ENCODE measurements at regions not wholly inside any gene's neighbourhood (a gene's known extent, or its start where the extent isn't known, plus 50 kb on each side); places are given as distances from the start of the nearest gene placed in this dataset.

DNA sequence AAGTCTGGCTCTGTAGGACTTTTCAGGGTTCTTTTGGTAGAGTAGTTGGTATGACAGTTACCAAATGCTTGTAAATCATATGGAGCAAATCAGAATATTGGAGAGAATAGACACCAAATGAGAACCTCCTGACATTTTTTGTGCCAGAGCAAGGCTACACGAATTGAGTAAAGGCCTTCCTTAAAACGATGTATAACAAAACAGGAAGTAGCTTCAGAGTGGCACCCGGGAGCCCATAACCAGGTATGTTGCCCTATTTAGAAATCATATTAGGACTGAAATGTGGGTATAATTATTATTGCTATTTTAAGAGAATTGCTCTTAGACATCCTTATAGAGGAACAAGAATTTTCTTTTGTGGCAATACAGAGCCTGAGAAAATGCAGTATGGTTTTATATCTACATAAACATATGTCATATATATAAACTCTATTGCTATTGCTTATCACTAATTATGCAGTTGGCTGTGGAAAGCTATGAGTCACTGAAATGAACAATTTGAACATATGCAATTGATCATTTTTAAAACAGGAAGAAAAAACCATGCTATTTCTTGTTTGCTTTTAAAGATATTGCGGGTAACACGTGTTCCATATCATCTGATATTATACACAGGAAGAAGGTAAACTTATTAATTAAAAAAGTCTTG is 197.4 kb upstream of the MTPN start:
- DNase-seq (ENCODE audit: low spot score), result no peak

DNA sequence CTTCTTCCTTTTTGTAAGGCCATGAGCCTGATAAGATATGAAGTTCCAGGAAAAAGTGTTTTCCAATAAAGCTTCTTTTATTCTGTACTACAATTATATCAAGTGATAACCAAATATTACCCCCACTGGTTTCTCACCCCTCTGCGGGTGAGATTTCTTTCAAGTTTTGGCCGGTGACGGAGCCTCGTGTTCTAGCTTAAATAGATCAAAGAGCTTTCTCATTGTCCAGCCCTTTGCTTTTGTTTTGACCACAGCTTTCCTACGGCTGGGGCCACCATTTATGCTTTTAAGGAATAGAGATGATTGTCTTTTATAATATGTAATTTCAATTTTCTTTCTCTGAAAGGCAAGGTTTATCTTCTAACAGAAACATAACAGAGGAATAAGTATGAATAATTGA is 196.7 kb upstream of the MTPN start:
- DNase-seq (ENCODE audit: low spot score), result no peak

DNA sequence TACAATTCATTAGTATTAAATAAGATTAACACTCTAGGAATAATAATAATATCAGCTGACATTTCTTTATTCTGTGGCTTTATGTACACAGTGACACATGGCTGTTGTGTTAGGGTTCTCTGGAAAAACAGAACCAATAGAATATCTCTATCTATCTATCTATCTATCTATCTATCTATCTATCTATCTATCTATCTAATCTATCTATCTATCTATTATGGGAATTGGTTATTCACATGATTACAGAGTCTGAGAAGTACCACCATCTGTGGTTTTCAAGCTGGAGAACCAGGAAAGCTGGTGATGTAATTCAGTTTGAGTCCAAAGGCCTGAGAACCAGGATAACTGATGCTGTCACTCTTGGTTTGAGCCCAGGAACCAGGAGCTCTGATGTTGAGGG is 194.1 kb upstream of the MTPN start:
- no peak for DNase-seq (ENCODE audit: low spot score)

DNA sequence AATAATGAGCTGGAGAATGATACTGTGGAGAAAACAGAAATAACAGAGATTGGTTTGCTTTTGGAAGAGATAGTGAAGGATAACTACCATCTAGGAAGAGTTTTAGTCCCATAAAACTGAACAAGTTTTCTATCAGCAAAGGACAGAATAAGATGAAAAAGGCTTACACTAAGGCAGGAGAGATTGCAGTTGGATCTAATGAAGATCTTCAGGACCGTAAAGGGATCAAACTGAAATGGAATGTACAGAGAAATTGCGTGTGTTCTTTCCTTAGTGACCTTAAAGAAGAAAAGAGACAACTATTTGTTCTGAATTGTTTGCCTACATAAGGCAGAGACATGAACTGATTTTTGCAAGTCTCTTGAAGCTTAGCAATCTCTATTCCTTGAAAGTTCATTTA is 191.7 kb upstream of the MTPN start:
- DNase-seq (ENCODE audit: low spot score), result no peak

DNA sequence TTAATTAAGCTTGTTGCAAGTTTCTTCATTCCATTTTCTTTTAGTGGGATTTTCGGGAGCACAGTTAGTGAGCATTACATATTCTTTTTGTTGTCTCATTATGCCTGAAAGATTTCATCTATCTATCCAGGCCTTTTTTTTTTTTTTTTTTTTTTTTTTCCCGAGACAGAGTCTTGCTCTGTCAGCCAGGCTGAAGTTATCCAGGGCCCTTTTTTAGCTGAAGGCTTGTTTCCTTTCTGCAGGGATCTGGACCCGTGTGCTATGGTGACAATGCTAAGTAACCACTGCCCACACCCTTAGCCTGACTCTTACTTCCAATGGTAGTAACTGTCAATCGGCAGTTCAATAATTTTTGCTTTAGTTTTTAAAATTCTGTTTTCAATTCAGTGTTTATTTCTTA is 190.8 kb upstream of the MTPN start:
- DNase-seq (ENCODE audit: low spot score), result no peak

DNA sequence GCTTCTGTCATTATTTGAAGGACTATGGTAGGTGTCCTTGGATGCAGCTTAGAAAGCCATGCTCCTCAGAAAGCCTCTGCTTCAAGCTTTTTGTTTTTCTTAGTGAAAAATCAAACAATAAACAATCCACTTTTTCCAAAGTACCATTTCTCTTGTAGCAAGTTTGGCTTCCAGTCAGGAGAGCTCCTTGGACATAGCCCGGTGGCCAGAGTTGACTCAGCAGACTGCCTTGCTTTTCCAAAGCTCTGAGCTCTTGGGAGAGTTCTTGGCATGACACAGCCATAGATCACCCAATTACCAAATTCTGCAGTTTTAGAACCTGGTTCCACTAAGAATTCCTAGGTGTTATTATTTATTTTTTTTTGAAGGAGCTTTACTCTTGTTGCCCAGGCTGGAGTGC is 189.4 kb upstream of the MTPN start:
- DNase-seq (ENCODE audit: low spot score), result no peak

DNA sequence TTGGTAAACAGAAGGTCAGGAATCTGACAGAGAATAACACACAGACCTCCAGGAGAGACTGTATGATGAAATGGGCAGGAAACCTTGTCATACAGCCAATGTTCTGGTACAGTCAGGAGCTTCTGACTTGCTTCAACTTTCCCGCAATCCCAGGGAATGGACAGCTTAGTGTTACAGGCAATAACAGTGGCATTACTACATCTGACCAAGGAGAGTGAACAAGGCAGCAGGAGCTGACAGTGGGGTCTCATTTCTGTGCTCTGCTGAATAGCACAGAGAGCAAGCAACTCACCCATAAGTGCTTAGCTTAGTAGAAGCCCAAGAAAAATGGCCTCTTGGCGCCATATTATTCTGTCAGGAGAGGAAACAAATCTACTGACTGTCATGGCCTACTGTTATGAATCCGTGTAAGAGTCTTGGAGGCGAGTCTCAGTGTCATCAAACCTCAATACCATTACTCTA is 186.2 kb upstream of the MTPN start:
- no peak for DNase-seq (ENCODE audit: low spot score)

DNA sequence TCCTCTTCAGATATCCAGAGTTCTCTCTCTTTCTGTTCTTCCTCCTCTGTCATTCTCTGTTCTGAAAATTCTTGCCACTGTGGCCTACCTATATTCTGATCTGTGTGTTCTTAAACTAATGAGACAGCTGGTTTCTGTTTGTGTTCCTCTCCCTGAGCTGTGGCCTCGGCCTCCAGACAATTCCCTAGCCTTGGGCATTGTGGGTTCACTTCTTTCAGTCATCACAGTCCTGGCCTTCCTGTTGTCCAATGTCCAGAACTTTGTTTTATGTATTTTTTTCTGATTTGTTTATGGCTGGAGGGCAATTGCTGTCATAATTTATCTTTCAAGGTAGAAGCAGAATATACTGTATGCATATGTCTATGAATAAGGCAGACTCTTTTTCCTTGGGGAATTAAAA is 173.2 kb upstream of the MTPN start:
- no peak for DNase-seq (ENCODE audit: low spot score)

DNA sequence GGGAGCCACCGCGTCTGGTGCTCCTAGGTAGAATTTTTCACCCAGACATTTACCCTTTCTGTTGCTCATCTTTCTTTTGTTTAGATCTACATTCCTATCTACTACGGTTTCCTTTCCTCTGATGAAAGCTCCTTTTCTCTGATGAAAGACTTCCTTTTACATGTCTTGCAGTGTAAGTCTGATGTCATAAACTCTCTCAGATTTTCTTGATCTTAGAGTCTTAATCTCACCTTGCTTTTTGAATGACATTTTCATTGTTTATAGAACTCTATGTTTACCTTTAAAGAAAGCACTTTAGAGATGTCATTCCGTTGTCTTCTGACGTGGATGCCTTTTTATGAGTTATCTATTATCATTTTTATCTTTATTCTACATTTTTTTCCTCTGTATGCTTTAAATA is 171.8 kb upstream of the MTPN start:
- no peak for DNase-seq (ENCODE audit: low spot score)

DNA sequence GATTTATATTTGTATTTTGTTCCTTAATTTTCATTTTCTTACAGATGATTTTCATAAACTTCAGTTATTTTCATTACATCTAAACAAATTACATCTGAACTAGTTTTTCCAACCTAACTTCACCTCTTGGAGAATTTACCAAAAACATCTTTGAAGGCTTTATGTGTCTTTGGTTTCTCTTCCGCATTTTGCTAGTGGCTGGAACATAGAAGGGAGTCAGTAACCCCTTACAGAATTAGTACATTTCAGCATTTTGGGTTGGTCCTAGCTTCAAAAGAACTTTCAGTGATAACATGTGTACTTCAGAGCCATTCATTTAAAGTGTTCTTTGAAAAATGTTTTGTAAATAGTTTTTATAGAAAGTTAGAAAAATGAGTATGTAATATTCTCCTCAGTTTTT is 169.8 kb upstream of the MTPN start:
- no peak for DNase-seq (ENCODE audit: low spot score)

DNA sequence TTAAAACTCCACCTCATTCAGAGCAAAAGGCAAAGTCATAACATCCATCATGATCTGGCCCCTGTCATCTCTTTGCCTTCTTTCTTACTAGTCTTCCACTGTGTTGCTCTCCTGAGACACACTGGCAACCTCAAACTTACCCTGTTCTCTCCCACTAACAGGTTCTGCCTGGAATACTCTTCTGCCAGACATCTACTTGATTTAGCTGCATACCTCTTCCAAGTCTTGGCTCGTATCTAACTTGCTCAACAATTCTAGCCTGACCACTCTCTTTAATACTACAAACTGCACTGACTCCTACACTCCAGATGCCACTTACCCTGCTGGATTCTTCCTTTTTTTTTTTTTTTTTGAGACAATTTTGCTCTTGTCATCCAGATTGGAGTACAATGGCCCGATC is 167.0 kb upstream of the MTPN start:
- no peak for DNase-seq (ENCODE audit: low spot score)

DNA sequence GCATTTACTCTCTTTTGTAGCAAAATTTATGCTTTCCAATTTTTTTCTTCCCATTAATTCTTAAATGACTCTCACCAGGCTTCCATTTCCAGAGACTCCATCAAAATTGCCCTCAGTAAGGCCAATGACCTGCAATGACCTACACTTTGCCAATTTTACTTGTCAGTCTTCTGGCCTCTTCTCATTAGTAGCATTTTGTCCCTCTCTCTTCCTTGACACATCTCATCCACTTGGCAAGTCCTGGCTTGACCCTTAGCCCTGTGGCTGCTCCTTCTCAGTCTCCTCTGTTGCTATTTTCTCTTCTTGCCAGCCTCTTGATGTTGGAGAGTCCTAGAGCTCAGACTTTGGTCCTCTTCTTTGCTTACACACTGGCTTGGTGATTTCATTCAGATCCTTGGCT is 166.1 kb upstream of the MTPN start:
- DNase-seq (ENCODE audit: low spot score), result no peak

DNA sequence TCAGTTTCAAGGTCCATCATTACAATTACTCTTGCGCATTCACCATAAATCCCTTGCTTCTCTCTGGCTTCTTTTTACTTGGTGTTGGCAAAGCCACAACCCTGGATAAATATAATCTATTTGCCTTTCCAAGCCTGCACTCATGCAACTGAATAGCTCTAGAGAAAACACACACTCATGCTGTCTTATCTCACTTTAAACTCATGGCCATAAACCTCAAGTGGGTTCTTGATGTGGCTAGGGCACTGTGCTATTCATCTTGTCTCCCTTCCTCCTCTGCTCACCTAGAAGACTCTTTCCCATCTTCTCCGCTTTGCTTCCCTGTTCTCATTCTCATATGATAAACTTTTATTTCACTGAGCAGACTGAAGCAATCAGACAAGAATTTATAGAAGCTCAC is 165.4 kb upstream of the MTPN start:
- no peak for DNase-seq (ENCODE audit: low spot score)

DNA sequence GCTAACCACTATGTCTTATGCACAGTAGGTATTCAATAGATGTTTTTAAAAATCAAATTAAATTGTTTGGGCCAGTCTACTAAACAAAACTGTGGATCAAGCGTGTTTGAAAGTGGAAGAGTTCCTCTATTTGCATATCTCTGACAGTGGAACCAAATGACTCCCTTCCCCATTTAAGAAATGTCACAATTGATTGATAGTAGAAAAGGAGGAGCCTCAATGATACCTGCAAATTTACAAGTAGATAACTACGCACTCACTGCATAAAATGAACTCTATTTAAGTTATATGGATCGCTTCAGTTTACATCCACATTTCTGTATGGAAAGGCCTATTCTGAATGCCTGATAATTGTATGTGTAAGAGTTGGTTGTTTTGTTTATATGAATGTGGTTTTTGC is 163.3 kb upstream of the MTPN start:
- DNase-seq (ENCODE audit: low spot score), result no peak

DNA sequence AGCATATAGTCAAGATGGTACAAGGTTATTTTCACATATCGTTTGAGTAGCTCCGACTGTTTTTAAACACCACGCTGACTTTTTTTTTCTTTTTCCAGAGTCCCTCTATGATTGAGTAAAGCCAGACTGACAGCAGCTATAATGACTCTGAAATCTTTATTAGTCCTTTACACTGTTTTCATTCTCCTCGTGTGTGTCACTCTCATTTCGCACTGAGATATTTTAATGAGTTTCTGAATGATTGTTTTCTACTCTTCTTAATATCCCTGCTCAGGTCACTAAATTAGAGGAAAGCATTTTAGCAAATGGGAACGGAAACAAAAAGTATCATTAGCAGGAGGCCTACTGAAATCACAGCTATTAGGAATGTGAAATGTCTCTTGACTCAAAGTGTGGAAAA is 162.3 kb upstream of the MTPN start:
- DNase-seq (ENCODE audit: low spot score), result no peak

DNA sequence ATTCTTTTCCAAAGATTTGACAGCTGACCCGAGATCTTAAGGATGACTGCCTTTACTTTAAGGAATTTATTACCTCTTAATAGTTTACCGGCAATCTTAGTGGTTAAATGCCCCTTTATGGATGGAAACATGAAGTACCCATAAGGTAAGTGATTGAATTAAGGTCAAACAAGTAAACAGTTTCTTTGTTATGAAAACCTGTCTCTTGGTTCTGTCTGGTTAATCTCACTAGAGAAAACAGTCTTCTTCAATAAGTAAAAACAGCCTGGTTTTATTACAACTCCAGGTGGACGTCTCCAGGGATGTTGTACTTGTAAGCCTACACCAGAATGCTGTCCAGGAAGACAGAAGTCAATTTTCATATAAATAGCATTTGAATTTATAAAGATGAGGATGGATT is 161.8 kb upstream of the MTPN start:
- DNase-seq (ENCODE audit: low spot score), result no peak

DNA sequence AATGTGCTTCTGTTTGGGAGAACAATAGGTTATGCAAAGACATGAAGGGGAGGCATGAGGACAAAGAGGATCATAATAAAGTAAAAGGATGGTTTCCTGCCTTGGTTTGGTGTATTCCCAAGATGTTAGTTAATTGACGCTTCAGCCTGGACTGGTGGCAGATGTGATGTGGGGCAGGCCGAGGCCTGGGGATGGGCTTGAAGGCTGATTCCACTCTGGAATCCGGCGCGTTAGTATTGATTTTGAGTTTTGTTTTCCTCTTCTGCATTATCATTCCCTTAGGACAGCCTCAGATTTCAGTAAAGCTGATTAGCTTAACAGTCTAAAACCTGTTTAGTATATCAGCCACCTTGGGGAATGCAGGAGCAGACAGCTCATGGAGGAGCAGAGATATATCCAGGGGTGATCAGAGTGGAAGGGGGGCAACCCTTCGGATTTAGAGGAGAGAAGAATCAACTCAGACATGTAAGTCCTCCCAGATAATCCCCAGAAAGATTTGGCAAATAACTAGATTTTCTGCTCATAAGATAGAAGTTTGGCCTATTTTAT is 159.8 kb upstream of the MTPN start:
- DNase-seq (ENCODE audit: low spot score), result no peak

DNA sequence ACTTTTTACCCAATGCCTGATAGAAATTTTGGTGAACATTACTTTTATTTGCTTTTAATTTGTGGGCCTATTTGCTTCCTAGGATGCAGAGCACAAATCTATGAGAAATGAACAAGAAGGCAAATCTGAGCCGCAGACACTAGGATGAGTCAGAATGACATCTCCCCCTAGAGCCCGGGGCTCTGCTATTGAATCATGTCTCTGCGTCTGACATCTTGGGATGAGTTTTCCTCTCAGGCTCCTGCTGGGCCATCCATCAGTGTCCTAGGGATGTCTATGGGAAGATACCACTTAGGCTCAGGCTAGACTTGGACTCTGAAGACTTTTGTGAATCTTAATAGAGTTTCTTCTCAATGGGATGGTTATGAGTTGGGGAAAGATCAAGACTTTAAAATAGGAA is 157.3 kb upstream of the MTPN start:
- DNase-seq (ENCODE audit: low spot score), result no peak

DNA sequence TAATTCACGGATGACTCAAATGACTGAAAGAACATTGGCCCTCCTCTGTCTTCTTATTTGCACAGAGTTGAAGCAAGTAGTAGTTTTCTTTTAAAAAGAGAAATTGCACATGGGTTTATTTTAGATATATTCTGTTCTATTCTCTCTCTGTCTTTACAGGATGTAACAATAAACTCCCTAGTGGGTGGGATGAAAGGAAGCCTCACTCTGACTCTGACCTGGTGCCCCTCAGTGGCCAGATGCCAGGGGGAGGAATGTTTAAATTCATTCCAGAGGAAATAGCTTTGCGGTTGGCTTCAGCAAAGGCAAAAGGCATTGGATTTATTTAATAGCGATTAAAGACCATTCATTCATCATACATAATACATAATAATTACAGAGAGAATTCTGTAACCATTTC is 156.4 kb upstream of the MTPN start:
- DNase-seq (ENCODE audit: low spot score), result no peak

DNA sequence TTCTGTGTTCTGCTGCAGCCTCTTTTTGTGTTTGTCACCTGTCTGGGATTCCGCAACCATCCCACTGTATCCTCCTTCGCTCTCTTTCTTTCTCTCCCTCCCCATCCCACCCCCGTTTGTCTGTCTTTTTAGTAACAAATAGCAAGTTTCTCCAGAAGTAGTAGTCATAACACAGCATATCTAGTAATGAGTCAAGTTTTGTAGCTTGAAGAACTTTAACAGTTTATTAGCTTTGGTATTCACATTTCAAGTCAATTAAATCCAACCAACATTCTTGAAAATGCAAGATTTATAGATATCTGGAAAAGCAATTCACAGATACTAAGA is 154.1 kb upstream of the MTPN start:
- no peak for DNase-seq (ENCODE audit: low spot score)

DNA sequence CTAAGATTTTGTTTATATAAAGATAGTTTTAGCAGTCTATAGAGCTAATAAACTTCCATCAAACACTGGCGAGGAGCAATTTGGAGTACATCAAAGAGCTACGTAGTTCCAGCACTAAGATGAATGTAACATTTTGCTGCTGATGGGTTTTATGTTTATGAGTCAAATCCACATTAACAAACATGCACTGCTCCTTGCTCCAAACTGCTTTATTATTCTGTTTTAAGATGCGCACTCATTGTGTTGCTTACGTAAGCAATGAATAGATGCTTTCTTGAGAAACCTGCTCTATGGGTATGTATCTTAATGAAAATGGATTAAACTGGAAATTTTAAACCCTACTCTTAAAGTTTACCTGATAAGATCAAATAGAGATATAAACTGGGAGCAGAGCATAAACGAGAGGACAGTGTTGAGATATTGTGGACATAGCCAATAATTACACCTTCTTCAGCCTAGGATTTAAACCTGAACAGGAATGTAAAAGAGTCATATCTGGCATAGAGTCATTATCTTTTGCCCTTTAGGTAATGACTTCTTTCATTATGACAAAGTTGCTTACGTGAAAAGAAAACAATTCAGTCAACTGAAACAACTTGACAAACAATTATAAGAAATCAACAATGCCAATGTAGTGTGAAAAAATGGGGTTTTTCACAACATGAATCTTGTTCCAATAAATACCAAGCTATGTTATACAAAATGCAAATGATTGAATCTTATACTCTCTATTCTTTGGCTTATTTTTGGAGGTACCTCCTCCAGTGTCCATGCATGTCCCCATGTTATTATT is 153.5 kb upstream of the MTPN start:
- no peak for DNase-seq (ENCODE audit: low spot score)

DNA sequence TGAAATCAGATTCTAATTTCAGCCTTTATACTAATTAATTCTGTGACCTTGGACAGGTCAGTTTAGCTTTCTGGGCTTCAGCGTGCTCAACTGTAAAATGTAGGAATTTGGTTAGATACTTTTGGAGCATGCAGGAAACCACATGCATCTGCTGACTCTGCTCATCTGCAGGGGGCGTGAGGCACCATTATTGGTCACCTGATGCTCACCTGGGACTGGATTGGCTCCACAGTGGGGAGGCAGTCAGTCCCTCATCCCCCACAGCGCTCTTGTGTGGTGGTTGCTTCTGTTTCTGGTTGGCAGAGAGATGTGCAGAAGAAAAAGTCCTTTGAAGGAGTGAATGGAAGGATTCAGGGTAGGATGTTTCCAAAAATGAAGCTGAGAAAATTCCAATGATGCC is 150.9 kb upstream of the MTPN start:
- no peak for DNase-seq (ENCODE audit: low spot score)

DNA sequence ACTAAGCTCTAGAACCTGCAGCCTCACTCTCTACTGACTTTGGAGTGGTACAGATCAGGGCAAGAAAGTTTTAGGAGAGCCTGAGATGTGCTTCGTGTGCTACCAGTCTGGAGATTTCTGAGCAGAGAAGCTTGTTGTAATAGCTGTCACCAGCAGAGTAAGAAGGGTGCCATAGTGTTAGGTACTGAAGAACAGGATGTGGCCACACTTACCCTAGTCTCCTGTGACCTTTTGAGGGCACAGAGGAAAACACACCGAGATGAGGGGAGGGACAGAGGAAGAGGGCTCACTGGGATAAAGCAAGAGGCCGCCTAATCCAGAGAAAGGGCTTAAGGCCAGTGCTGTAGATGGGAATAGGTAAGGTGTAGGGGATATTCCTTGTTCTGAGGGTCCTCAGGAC is 146.2 kb upstream of the MTPN start:
- DNase-seq (ENCODE audit: low spot score), result no peak

DNA sequence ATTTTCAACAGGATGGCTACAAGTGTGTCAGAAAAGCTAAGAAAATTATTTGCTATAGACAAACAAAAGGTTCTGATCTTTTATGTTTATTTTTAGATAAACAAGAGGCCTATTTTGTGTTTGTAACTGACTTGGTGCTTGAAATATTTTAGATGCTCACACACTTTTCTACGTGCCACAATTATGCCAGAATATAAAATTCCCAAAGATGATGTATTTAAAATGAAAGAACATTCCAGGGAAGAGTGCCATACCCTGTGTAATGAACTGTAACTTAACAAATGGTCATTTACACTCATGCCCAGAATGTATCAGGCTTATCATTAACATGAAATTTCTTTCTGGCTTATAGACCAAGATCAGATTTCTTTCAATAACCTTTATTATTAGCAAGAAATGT is 144.9 kb upstream of the MTPN start:
- DNase-seq (ENCODE audit: low spot score), result no peak
